WTC11 (cell line): ENCODE measurements at regions not wholly inside any gene's neighbourhood (a gene's known extent, or its start where the extent isn't known, plus 50 kb on each side); places are given as distances from the start of the nearest gene placed in this dataset.

Source experiments
- ATAC-seq: fragments of 200-7000 bp; cut with Tn5 transposase; 2 replicates; pipeline ENCODE4 v1.10.0; 2021; ENCODE audit warnings: mild to moderate bottlenecking, moderate library complexity
- CTCF ChIA-PET: fragments of 300-600 bp; sonication (Branson Sonifier 250); formaldehyde crosslinking; loops from one replicate; lab custom pipeline; 2021; ENCODE audit warnings: antibody characterized with exemption; lab: Charles Lee
- POLR2A ChIA-PET: fragments of 350-600 bp; sonication (Branson Sonifier 250); formaldehyde crosslinking; loops from one replicate; lab custom pipeline; 2021; ENCODE audit warnings: antibody characterized with exemption; lab: Charles Lee
- DNase-seq: peaks from one replicate; pipeline ENCODE4 v3.0.0; 2021; ENCODE audit warnings: low spot score
- H3K27ac Mint-ChIP-seq: 2 replicates; pipeline ENCODE4 v1.8.0; 2021; ENCODE audit warnings: mixed read lengths
- H3K27me3 Mint-ChIP-seq: 2 replicates; pipeline ENCODE4 v1.8.0; 2021; ENCODE audit warnings: low read depth, mild to moderate bottlenecking, moderate library complexity, mixed read lengths
- H3K36me3 Mint-ChIP-seq: 2 replicates; pipeline ENCODE4 v1.8.0; 2021; ENCODE audit warnings: mixed read lengths
- H3K4me1 Mint-ChIP-seq: 2 replicates; pipeline ENCODE4 v1.8.0; 2022; ENCODE audit warnings: mixed read lengths
- H3K4me3 Mint-ChIP-seq: 2 replicates; pipeline ENCODE4 v1.8.0; 2021; ENCODE audit warnings: mild to moderate bottlenecking, moderate library complexity, mixed read lengths
- H3K9me3 Mint-ChIP-seq: 2 replicates; pipeline ENCODE4 v1.8.0; 2021; ENCODE audit warnings: mixed read lengths
- CBFB ChIP-seq: sonication (generic); formaldehyde crosslinking; IDR thresholded peaks from 2 replicates; pipeline ENCODE4 v1.8.1; 2022; ENCODE audit warnings: mild to moderate bottlenecking, low read depth, missing genetic modification reagents
- FOXP1 ChIP-seq: sonication (generic); formaldehyde crosslinking; IDR thresholded peaks from 2 replicates; pipeline ENCODE4 v1.8.0; 2022; ENCODE audit warnings: missing genetic modification reagents, mild to moderate bottlenecking, moderate library complexity, borderline replicate concordance
- GABPB1 ChIP-seq: sonication (generic); formaldehyde crosslinking; IDR thresholded peaks from 2 replicates; pipeline ENCODE4 v1.8.1; 2023; ENCODE audit warnings: mild to moderate bottlenecking, missing genetic modification reagents
- GTF2I ChIP-seq: fragments of 250-450 bp; sonication (Bioruptor Pico); conservative IDR thresholded peaks from 2 replicates; pipeline ENCODE4 v1.4.0; 2021; ENCODE audit warnings: mild to moderate bottlenecking
- KAT7 ChIP-seq: sonication (generic); formaldehyde crosslinking; IDR thresholded peaks from 2 replicates; pipeline ENCODE4 v1.8.1; 2023; ENCODE audit warnings: missing genetic modification reagents, mild to moderate bottlenecking, borderline replicate concordance
- OVOL2 ChIP-seq: fragments of 250-450 bp; sonication (Bioruptor Pico); IDR thresholded peaks from 2 replicates; pipeline ENCODE4 v1.9.0; 2021; ENCODE audit warnings: mild to moderate bottlenecking, borderline replicate concordance
- SOX15 ChIP-seq: fragments of 250-450 bp; sonication (Bioruptor Pico); IDR thresholded peaks from 2 replicates; pipeline ENCODE4 v1.9.0; 2021; ENCODE audit warnings: mild to moderate bottlenecking
- ZNF219 ChIP-seq: sonication (generic); formaldehyde crosslinking; IDR thresholded peaks from 2 replicates; pipeline ENCODE4 v1.8.0; 2023; ENCODE audit warnings: missing genetic modification reagents, mild to moderate bottlenecking, borderline replicate concordance
- ZNF671 ChIP-seq: fragments of 250-450 bp; sonication (Bioruptor Pico); IDR thresholded peaks from 2 replicates; pipeline ENCODE4 v1.8.0; 2021; ENCODE audit warnings: mild to moderate bottlenecking
- TF ChIP-seq, protein P1 (sequence below): fragments of 250-450 bp; sonication (Bioruptor Pico); IDR thresholded peaks from 2 replicates; pipeline ENCODE4 v1.9.0; 2021; ENCODE audit warnings: mild to moderate bottlenecking
- TF ChIP-seq, protein P2 (sequence below): sonication (generic); formaldehyde crosslinking; IDR thresholded peaks from 2 replicates; pipeline ENCODE4 v1.8.1; 2022; ENCODE audit warnings: missing genetic modification reagents, borderline replicate concordance
- TF ChIP-seq, protein P3 (sequence below): fragments of 250-450 bp; sonication (Bioruptor Pico); IDR thresholded peaks from 2 replicates; pipeline ENCODE4 v1.9.0; 2021; ENCODE audit warnings: mild to moderate bottlenecking, borderline replicate concordance
- TF ChIP-seq, protein P4 (sequence below): sonication (generic); formaldehyde crosslinking; IDR thresholded peaks from 2 replicates; pipeline ENCODE4 v1.8.0; 2023; ENCODE audit warnings: missing genetic modification reagents, mild to moderate bottlenecking, borderline replicate concordance
- TF ChIP-seq, protein P5 (sequence below): sonication (generic); formaldehyde crosslinking; IDR thresholded peaks from 2 replicates; pipeline ENCODE4 v1.8.0; 2022; ENCODE audit warnings: mild to moderate bottlenecking, missing genetic modification reagents
- TF ChIP-seq, protein P6 (sequence below): sonication (generic); formaldehyde crosslinking; IDR thresholded peaks from 2 replicates; pipeline ENCODE4 v1.8.0; 2022; ENCODE audit warnings: mild to moderate bottlenecking, missing genetic modification reagents
- TF ChIP-seq, protein P7 (sequence below): sonication (generic); formaldehyde crosslinking; IDR thresholded peaks from 2 replicates; pipeline ENCODE4 v1.8.0; 2022; ENCODE audit warnings: missing genetic modification reagents

DNA sequence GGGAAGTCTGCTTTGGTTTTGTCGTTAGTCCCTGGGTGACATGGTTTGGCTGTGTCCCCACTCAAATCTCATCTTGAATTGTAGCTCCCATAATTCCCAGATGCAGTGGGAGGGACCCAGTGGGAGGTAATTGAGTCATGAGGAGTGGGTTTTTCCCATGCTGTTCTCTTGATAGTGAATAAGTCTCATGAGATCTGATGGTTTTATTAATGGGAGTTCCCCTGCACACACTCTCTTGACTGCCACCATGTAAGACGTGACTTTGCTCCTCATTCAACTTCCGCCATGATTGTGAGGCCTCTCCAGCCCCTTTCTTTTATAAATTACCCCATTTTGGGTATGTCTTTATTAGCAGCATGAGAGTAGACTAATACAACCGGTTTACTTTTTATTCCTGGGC, 405.8 kb upstream of the ID2 start (continued):
- TF ChIP-seq, protein P1, sequence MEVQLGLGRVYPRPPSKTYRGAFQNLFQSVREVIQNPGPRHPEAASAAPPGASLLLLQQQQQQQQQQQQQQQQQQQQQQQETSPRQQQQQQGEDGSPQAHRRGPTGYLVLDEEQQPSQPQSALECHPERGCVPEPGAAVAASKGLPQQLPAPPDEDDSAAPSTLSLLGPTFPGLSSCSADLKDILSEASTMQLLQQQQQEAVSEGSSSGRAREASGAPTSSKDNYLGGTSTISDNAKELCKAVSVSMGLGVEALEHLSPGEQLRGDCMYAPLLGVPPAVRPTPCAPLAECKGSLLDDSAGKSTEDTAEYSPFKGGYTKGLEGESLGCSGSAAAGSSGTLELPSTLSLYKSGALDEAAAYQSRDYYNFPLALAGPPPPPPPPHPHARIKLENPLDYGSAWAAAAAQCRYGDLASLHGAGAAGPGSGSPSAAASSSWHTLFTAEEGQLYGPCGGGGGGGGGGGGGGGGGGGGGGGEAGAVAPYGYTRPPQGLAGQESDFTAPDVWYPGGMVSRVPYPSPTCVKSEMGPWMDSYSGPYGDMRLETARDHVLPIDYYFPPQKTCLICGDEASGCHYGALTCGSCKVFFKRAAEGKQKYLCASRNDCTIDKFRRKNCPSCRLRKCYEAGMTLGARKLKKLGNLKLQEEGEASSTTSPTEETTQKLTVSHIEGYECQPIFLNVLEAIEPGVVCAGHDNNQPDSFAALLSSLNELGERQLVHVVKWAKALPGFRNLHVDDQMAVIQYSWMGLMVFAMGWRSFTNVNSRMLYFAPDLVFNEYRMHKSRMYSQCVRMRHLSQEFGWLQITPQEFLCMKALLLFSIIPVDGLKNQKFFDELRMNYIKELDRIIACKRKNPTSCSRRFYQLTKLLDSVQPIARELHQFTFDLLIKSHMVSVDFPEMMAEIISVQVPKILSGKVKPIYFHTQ (CRISPR knock-in tag): no peak
- no peak for TF ChIP-seq FOXP1 (CRISPR knock-in tag)
- TF ChIP-seq SOX15: no peak
- TF ChIP-seq, protein P2, sequence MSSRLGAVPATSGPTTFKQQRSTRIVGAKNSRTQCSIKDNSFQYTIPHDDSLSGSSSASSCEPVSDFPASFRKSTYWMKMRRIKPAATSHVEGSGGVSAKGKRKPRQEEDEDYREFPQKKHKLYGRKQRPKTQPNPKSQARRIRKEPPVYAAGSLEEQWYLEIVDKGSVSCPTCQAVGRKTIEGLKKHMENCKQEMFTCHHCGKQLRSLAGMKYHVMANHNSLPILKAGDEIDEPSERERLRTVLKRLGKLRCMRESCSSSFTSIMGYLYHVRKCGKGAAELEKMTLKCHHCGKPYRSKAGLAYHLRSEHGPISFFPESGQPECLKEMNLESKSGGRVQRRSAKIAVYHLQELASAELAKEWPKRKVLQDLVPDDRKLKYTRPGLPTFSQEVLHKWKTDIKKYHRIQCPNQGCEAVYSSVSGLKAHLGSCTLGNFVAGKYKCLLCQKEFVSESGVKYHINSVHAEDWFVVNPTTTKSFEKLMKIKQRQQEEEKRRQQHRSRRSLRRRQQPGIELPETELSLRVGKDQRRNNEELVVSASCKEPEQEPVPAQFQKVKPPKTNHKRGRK (CRISPR knock-in tag): no peak
- TF ChIP-seq ZNF671: no peak
- TF ChIP-seq KAT7 (CRISPR knock-in tag): no peak
- TF ChIP-seq, protein P3, sequence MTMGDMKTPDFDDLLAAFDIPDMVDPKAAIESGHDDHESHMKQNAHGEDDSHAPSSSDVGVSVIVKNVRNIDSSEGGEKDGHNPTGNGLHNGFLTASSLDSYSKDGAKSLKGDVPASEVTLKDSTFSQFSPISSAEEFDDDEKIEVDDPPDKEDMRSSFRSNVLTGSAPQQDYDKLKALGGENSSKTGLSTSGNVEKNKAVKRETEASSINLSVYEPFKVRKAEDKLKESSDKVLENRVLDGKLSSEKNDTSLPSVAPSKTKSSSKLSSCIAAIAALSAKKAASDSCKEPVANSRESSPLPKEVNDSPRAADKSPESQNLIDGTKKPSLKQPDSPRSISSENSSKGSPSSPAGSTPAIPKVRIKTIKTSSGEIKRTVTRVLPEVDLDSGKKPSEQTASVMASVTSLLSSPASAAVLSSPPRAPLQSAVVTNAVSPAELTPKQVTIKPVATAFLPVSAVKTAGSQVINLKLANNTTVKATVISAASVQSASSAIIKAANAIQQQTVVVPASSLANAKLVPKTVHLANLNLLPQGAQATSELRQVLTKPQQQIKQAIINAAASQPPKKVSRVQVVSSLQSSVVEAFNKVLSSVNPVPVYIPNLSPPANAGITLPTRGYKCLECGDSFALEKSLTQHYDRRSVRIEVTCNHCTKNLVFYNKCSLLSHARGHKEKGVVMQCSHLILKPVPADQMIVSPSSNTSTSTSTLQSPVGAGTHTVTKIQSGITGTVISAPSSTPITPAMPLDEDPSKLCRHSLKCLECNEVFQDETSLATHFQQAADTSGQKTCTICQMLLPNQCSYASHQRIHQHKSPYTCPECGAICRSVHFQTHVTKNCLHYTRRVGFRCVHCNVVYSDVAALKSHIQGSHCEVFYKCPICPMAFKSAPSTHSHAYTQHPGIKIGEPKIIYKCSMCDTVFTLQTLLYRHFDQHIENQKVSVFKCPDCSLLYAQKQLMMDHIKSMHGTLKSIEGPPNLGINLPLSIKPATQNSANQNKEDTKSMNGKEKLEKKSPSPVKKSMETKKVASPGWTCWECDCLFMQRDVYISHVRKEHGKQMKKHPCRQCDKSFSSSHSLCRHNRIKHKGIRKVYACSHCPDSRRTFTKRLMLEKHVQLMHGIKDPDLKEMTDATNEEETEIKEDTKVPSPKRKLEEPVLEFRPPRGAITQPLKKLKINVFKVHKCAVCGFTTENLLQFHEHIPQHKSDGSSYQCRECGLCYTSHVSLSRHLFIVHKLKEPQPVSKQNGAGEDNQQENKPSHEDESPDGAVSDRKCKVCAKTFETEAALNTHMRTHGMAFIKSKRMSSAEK (CRISPR knock-in tag): no peak
- TF ChIP-seq GTF2I (CRISPR knock-in tag): no peak

DNA sequence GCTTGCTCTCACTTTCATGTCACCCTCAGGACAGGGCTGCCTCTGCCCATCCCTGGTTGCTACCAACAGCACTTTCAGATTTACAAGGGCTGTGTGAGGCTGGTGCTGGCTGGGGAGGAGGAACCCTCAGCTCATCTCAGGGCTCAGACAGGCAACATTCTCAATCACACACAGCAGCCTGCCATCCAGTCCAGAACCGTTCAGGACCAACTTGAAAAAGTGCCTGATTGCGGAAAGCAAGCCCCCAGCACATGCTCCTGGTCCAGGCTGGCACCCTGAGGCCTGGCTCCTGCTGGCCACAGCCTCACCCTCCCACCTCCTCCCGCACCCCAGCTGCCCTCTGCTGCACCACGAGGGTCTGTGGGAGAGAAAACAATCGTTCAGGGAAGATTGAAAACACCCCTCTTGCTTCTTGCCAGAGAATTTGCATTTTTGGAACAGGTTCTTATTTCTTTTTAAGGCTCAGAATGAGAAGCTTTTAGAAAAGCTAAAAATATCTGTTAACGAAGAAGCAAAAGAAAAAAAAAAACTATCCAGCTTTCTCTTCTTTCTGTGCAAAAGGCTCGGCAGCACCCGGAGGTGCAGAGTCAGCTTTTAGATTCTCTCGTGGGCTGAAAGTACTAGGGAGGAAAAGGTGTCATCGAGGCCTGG, 403.8 kb upstream of the ID2 start:
- no peak overlapping the region for H3K27ac Mint-ChIP-seq
- TF ChIP-seq OVOL2 (CRISPR knock-in tag) (no peak), KAT7 (CRISPR knock-in tag) (no peak), ZNF219 (no peak), GABPB1 (CRISPR knock-in tag) (no peak), CBFB (CRISPR knock-in tag) (no peak)
- TF ChIP-seq, protein P4, sequence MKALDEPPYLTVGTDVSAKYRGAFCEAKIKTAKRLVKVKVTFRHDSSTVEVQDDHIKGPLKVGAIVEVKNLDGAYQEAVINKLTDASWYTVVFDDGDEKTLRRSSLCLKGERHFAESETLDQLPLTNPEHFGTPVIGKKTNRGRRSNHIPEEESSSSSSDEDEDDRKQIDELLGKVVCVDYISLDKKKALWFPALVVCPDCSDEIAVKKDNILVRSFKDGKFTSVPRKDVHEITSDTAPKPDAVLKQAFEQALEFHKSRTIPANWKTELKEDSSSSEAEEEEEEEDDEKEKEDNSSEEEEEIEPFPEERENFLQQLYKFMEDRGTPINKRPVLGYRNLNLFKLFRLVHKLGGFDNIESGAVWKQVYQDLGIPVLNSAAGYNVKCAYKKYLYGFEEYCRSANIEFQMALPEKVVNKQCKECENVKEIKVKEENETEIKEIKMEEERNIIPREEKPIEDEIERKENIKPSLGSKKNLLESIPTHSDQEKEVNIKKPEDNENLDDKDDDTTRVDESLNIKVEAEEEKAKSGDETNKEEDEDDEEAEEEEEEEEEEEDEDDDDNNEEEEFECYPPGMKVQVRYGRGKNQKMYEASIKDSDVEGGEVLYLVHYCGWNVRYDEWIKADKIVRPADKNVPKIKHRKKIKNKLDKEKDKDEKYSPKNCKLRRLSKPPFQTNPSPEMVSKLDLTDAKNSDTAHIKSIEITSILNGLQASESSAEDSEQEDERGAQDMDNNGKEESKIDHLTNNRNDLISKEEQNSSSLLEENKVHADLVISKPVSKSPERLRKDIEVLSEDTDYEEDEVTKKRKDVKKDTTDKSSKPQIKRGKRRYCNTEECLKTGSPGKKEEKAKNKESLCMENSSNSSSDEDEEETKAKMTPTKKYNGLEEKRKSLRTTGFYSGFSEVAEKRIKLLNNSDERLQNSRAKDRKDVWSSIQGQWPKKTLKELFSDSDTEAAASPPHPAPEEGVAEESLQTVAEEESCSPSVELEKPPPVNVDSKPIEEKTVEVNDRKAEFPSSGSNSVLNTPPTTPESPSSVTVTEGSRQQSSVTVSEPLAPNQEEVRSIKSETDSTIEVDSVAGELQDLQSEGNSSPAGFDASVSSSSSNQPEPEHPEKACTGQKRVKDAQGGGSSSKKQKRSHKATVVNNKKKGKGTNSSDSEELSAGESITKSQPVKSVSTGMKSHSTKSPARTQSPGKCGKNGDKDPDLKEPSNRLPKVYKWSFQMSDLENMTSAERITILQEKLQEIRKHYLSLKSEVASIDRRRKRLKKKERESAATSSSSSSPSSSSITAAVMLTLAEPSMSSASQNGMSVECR: no peak
- TF ChIP-seq, protein P5, sequence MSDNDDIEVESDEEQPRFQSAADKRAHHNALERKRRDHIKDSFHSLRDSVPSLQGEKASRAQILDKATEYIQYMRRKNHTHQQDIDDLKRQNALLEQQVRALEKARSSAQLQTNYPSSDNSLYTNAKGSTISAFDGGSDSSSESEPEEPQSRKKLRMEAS (CRISPR knock-in tag): no peak
- TF ChIP-seq, protein P6, sequence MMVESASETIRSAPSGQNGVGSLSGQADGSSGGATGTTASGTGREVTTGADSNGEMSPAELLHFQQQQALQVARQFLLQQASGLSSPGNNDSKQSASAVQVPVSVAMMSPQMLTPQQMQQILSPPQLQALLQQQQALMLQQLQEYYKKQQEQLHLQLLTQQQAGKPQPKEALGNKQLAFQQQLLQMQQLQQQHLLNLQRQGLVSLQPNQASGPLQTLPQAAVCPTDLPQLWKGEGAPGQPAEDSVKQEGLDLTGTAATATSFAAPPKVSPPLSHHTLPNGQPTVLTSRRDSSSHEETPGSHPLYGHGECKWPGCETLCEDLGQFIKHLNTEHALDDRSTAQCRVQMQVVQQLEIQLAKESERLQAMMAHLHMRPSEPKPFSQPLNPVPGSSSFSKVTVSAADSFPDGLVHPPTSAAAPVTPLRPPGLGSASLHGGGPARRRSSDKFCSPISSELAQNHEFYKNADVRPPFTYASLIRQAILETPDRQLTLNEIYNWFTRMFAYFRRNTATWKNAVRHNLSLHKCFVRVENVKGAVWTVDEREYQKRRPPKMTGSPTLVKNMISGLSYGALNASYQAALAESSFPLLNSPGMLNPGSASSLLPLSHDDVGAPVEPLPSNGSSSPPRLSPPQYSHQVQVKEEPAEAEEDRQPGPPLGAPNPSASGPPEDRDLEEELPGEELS (CRISPR knock-in tag): no peak
- TF ChIP-seq, protein P7, sequence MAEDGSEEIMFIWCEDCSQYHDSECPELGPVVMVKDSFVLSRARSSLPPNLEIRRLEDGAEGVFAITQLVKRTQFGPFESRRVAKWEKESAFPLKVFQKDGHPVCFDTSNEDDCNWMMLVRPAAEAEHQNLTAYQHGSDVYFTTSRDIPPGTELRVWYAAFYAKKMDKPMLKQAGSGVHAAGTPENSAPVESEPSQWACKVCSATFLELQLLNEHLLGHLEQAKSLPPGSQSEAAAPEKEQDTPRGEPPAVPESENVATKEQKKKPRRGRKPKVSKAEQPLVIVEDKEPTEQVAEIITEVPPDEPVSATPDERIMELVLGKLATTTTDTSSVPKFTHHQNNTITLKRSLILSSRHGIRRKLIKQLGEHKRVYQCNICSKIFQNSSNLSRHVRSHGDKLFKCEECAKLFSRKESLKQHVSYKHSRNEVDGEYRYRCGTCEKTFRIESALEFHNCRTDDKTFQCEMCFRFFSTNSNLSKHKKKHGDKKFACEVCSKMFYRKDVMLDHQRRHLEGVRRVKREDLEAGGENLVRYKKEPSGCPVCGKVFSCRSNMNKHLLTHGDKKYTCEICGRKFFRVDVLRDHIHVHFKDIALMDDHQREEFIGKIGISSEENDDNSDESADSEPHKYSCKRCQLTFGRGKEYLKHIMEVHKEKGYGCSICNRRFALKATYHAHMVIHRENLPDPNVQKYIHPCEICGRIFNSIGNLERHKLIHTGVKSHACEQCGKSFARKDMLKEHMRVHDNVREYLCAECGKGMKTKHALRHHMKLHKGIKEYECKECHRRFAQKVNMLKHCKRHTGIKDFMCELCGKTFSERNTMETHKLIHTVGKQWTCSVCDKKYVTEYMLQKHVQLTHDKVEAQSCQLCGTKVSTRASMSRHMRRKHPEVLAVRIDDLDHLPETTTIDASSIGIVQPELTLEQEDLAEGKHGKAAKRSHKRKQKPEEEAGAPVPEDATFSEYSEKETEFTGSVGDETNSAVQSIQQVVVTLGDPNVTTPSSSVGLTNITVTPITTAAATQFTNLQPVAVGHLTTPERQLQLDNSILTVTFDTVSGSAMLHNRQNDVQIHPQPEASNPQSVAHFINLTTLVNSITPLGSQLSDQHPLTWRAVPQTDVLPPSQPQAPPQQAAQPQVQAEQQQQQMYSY: no peak

More for the DNA sequence above, 403.8 kb upstream of the ID2 start:
- POLR2A ChIA-PET: interaction anchor here (0.7 kb wide), 1 partner anchor 815 kb away, joined by 3 read pairs; no protein-coding TSS in a partner anchor
- H3K4me3 Mint-ChIP-seq: no peak overlapping the region
- peaks cover 10% of the 10 kb centered on the region for H3K4me1 Mint-ChIP-seq
- H3K9me3 Mint-ChIP-seq: peaks cover 9% of the 10 kb centered on the region
- no peak for ATAC-seq
- no peak for DNase-seq
- H3K27me3 Mint-ChIP-seq: no peaks in the 10 kb centered on the region; the same call in 1 of the 2 replicates
- CTCF ChIA-PET: no interaction called here
- H3K36me3 Mint-ChIP-seq: no peaks in the 10 kb centered on the region
